ENCODE measurements at regions not wholly inside any gene's neighbourhood (a gene's known extent, or its start where the extent isn't known, plus 50 kb on each side); places are given as distances from the start of the nearest gene placed in this dataset.
"Not testable (repeated sequence)": the region's sequence is repeated elsewhere in the genome, so short reads cannot be mapped to it uniquely, and the experiment has no call there.

DNA sequence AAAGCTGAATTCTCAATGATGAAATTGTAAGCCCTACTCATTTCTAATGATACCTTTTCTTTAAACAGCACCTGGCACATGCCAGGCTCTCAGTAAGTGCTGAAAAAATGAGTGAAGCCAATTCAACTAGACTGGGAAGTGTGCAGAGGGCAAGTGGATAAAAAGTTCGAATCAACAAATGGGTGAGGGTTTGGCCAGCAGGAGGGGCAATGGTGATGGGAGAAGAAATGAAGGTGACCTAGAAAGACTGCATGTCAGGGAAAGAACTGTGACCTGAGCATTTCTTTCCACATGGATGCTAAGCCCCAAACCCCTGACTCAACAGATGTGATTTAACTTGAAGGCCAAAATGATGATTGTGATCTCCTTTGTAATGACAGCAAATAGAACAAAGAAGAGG is 54.6 kb downstream of the DKK1 start:
- Histone ChIP-seq H3K4me2 (ENCODE audit: low read length) (no peak overlapping the region), H3K27me3 (ENCODE audit: insufficient read depth, low read length) (no peaks in the 10 kb centered on the region), H2AFZ (ENCODE audit: low read depth, low read length) (no peak overlapping the region), H3K36me3 (ENCODE audit: insufficient read depth, low read length) (no peaks in the 10 kb centered on the region), H3K4me1 (ENCODE audit: insufficient read depth, low read length) (no peaks in the 10 kb centered on the region), H3K79me2 (ENCODE audit: insufficient read depth, low read length) (no peaks in the 10 kb centered on the region), H3K4me3 (ENCODE audit: insufficient read depth, low read depth, low read length) (no peak overlapping the region), H3K9me3 (ENCODE audit: insufficient read depth, low read depth, low read length) (no peaks in the 10 kb centered on the region), H3K27ac (ENCODE audit: low read depth, low read length) (no peak overlapping the region), H4K20me1 (ENCODE audit: insufficient read depth, low read length) (no peaks in the 10 kb centered on the region), H3K9ac (ENCODE audit: low read length) (no peak overlapping the region)
- no peak for TF ChIP-seq EZH2 (IDR thresholded peaks at IDR 0.05; ENCODE audit: insufficient read depth, low read length)
- TF ChIP-seq, protein P1, sequence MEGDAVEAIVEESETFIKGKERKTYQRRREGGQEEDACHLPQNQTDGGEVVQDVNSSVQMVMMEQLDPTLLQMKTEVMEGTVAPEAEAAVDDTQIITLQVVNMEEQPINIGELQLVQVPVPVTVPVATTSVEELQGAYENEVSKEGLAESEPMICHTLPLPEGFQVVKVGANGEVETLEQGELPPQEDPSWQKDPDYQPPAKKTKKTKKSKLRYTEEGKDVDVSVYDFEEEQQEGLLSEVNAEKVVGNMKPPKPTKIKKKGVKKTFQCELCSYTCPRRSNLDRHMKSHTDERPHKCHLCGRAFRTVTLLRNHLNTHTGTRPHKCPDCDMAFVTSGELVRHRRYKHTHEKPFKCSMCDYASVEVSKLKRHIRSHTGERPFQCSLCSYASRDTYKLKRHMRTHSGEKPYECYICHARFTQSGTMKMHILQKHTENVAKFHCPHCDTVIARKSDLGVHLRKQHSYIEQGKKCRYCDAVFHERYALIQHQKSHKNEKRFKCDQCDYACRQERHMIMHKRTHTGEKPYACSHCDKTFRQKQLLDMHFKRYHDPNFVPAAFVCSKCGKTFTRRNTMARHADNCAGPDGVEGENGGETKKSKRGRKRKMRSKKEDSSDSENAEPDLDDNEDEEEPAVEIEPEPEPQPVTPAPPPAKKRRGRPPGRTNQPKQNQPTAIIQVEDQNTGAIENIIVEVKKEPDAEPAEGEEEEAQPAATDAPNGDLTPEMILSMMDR (IDR thresholded peaks at IDR 0.05; ENCODE audit: insufficient read depth, low read depth, low read length), result no peak
- Mint-ChIP-seq H3K9me3 (ENCODE audit: unreplicated experiment) (peaks cover 7% of the 10 kb centered on the region), H3K4me3 (ENCODE audit: unreplicated experiment) (no peak overlapping the region), H3K27ac (ENCODE audit: unreplicated experiment) (no peak overlapping the region), H3K36me3 (ENCODE audit: low read depth, unreplicated experiment) (no peaks in the 10 kb centered on the region), H3K4me1 (ENCODE audit: low read depth, unreplicated experiment) (no peaks in the 10 kb centered on the region), H3K27me3 (ENCODE audit: low read depth, unreplicated experiment) (no peaks in the 10 kb centered on the region)
- DNase-seq (ENCODE audit: low read depth) (no peak), FAIRE-seq (no peak)

DNA sequence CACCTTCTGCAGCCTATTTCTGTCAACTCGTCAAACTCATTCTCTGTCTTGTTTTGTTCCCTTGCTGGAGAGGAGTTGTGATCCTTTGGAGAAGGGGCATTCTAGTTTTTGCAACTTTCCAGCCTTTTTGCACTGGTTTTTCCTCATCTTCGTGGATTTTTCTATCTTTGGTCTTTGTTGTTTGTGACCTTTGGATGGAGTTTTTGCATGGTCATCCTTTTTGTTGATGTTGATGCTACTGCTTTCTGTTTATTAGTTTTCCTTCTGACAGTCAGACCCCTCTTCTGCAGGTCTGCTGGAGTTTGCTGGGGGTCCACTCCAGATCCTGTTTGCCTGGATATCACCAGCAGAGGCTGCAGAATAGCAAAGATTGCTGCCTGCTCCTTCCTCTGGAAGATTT is 60.1 kb downstream of the DKK1 start:
- H3K36me3 ChIP-seq (ENCODE audit: insufficient read depth, low read length); H3K4me1 ChIP-seq (ENCODE audit: insufficient read depth, low read length); H3K9me3 Mint-ChIP-seq (ENCODE audit: unreplicated experiment); H3K36me3 Mint-ChIP-seq (ENCODE audit: low read depth, unreplicated experiment); H3K4me3 Mint-ChIP-seq (ENCODE audit: unreplicated experiment); H3K27ac Mint-ChIP-seq (ENCODE audit: unreplicated experiment); H3K79me2 ChIP-seq (ENCODE audit: insufficient read depth, low read length); DNase-seq (ENCODE audit: low read depth); H2AFZ ChIP-seq (ENCODE audit: low read depth, low read length); H3K27ac ChIP-seq (ENCODE audit: low read depth, low read length); H3K4me1 Mint-ChIP-seq (ENCODE audit: low read depth, unreplicated experiment); H3K4me3 ChIP-seq (ENCODE audit: insufficient read depth, low read depth, low read length); H4K20me1 ChIP-seq (ENCODE audit: insufficient read depth, low read length); H3K9ac ChIP-seq (ENCODE audit: low read length); H3K27me3 Mint-ChIP-seq (ENCODE audit: low read depth, unreplicated experiment); FAIRE-seq; H3K4me2 ChIP-seq (ENCODE audit: low read length); H3K27me3 ChIP-seq (ENCODE audit: insufficient read depth, low read length); H3K9me3 ChIP-seq (ENCODE audit: insufficient read depth, low read depth, low read length): not testable (repeated sequence)

DNA sequence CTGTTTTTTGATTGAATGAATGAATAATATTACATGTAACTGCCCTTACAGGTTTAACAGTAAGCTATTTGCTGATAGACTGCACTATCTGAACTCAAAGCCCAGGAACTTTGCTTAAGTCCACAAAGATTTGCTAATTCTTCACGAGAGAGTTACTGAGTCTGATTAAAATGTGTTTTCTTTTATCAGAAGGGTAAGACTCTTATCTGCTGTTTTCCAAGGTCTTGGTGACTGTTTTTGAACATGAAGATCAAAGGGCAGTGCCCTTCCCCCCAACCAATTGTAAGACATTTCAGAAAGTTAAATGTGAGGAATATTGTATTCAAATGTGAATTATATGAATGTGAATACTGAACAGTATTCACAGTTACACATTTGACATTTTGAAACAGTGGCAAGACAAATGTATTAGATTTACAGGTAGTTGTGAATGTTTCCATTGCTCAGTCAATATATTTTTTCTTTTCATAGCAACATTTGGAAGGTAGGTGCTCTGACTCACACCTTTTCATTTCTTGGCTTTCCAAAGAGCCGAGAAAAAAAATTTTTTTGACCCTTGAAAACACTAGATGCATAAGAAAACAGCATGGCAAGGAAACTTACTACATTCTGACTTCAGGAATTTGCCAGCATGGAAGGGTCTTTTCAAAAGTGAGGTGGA is 62.7 kb downstream of the DKK1 start:
- DNase-seq (ENCODE audit: low read depth), result no peak
- no peak overlapping the region for H2AFZ ChIP-seq (ENCODE audit: low read depth, low read length)
- H3K27ac Mint-ChIP-seq (ENCODE audit: unreplicated experiment), result no peak overlapping the region
- H4K20me1 ChIP-seq (ENCODE audit: insufficient read depth, low read length), result no peaks in the 10 kb centered on the region
- no peak overlapping the region for H3K4me2 ChIP-seq (ENCODE audit: low read length)
- H3K9ac ChIP-seq (ENCODE audit: low read length), result no peak overlapping the region
- H3K4me1 Mint-ChIP-seq (ENCODE audit: low read depth, unreplicated experiment), result no peaks in the 10 kb centered on the region
- no peak overlapping the region for H3K4me3 ChIP-seq (ENCODE audit: insufficient read depth, low read depth, low read length)
- H3K36me3 ChIP-seq (ENCODE audit: insufficient read depth, low read length), result no peaks in the 10 kb centered on the region
- no peaks in the 10 kb centered on the region for H3K9me3 ChIP-seq (ENCODE audit: insufficient read depth, low read depth, low read length)
- FAIRE-seq, result peak; percentile 5
- TF ChIP-seq EZH2 (IDR thresholded peaks at IDR 0.05; ENCODE audit: insufficient read depth, low read length), result no peak
- TF ChIP-seq, protein P1 (IDR thresholded peaks at IDR 0.05; ENCODE audit: insufficient read depth, low read depth, low read length), result no peak
- no peaks in the 10 kb centered on the region for H3K79me2 ChIP-seq (ENCODE audit: insufficient read depth, low read length)
- H3K4me3 Mint-ChIP-seq (ENCODE audit: unreplicated experiment), result no peak overlapping the region
- H3K27me3 Mint-ChIP-seq (ENCODE audit: low read depth, unreplicated experiment), result peaks cover 5% of the 10 kb centered on the region
- no peaks in the 10 kb centered on the region for H3K9me3 Mint-ChIP-seq (ENCODE audit: unreplicated experiment)
- H3K4me1 ChIP-seq (ENCODE audit: insufficient read depth, low read length), result no peaks in the 10 kb centered on the region
- H3K27me3 ChIP-seq (ENCODE audit: insufficient read depth, low read length), result no peaks in the 10 kb centered on the region
- no peaks in the 10 kb centered on the region for H3K36me3 Mint-ChIP-seq (ENCODE audit: low read depth, unreplicated experiment)
- H3K27ac ChIP-seq (ENCODE audit: low read depth, low read length), result no peak overlapping the region

Data from astrocyte (in vitro differentiated cells and primary cell).